ENCODE measurements at regions not wholly inside any gene's neighbourhood (a gene's known extent, or its start where the extent isn't known, plus 50 kb on each side); places are given as distances from the start of the nearest gene placed in this dataset.

GRCh38 chr11:129321076-129321475 lies 54.6 kb upstream of the BARX2 start:
- no TSS peak for BruUV-seq (replicated peaks)
- H3K79me2 ChIP-seq (ENCODE audit: low read length), result no peaks in the 10 kb centered on the region

GRCh38 chr11:129320494-129320893 lies 55.2 kb upstream of the BARX2 start:
- Histone ChIP-seq H3K27me3 (ENCODE audit: low read length) (no peaks in the 10 kb centered on the region), H3K9ac (ENCODE audit: low read length) (no peak overlapping the region), H3K79me2 (ENCODE audit: low read length) (no peaks in the 10 kb centered on the region), H4K20me1 (ENCODE audit: low read length) (no peaks in the 10 kb centered on the region), H3K4me3 (ENCODE audit: low read length) (no peak overlapping the region), H2AFZ (ENCODE audit: low read length) (no peak overlapping the region), H3K27ac (ENCODE audit: low read length) (no peak overlapping the region), H3K9me2 (replicated peaks; ENCODE audit: low read length) (no peaks in the 10 kb centered on the region), H3F3A (ENCODE audit: low read length, unreplicated experiment) (no peaks in the 10 kb centered on the region), H3K4me2 (ENCODE audit: low read length) (no peak overlapping the region), H3K4me1 (ENCODE audit: insufficient read depth, low read length) (peaks cover 43% of the 10 kb centered on the region), H3K9me3 (ENCODE audit: low read length) (no peaks in the 10 kb centered on the region), H3K36me3 (ENCODE audit: low read depth, low read length) (no peaks in the 10 kb centered on the region)
- DNase-seq, result peak; percentile 23
- no peak for TF ChIP-seq EZH2 (IDR thresholded peaks at IDR 0.05; ENCODE audit: low read length, unreplicated experiment)
- no peak for TF ChIP-seq CTCF (conservative IDR thresholded peaks at IDR 0.05; ENCODE audit: low read depth, low read length)
- no peak for TF ChIP-seq EZH2phosphoT487 (IDR thresholded peaks at IDR 0.05; ENCODE audit: borderline replicate concordance, low read length)
- intact Hi-C loops (cut with micrococcal nuclease), result no loop called here
- CTCF ChIA-PET, result interaction anchor here (0.6 kb wide), 1 partner anchor 12 kb away, joined by 3 read pairs; no protein-coding TSS in a partner anchor
- POLR2A ChIA-PET (ENCODE audit: unreplicated experiment), result no interaction called here
- no peak for ATAC-seq
- no TSS peak for BruUV-seq (replicated peaks)

More at GRCh38 chr11:129321076-129321475, 54.6 kb upstream of the BARX2 start:
- POLR2A ChIA-PET (ENCODE audit: unreplicated experiment), result no interaction called here
- Histone ChIP-seq H3F3A (ENCODE audit: low read length, unreplicated experiment) (no peaks in the 10 kb centered on the region), H3K27ac (ENCODE audit: low read length) (no peak overlapping the region), H3K27me3 (ENCODE audit: low read length) (no peaks in the 10 kb centered on the region), H3K9me3 (ENCODE audit: low read length) (no peaks in the 10 kb centered on the region), H3K4me1 (ENCODE audit: insufficient read depth, low read length) (peaks cover 37% of the 10 kb centered on the region), H4K20me1 (ENCODE audit: low read length) (no peaks in the 10 kb centered on the region), H3K9me2 (replicated peaks; ENCODE audit: low read length) (no peaks in the 10 kb centered on the region), H3K36me3 (ENCODE audit: low read depth, low read length) (no peaks in the 10 kb centered on the region), H3K9ac (ENCODE audit: low read length) (no peak overlapping the region), H3K4me2 (ENCODE audit: low read length) (no peak overlapping the region), H2AFZ (ENCODE audit: low read length) (no peak overlapping the region), H3K4me3 (ENCODE audit: low read length) (no peak overlapping the region)
- ATAC-seq, result no peak
- intact Hi-C loops (cut with micrococcal nuclease), result no loop called here
- no peak for DNase-seq
- TF ChIP-seq EZH2 (IDR thresholded peaks at IDR 0.05; ENCODE audit: low read length, unreplicated experiment) (no peak), EZH2phosphoT487 (IDR thresholded peaks at IDR 0.05; ENCODE audit: borderline replicate concordance, low read length) (no peak), CTCF (conservative IDR thresholded peaks at IDR 0.05; ENCODE audit: low read depth, low read length) (no peak)
- CTCF ChIA-PET, result no interaction called here

- Histone ChIP-seq H3K9me2 (replicated peaks; ENCODE audit: low read length) (no peaks in the 10 kb centered on the region), H3F3A (ENCODE audit: low read length, unreplicated experiment) (no peaks in the 10 kb centered on the region), H4K20me1 (ENCODE audit: low read length) (no peaks in the 10 kb centered on the region), H3K79me2 (ENCODE audit: low read length) (no peaks in the 10 kb centered on the region), H2AFZ (ENCODE audit: low read length) (no peak overlapping the region), H3K4me1 (ENCODE audit: insufficient read depth, low read length) (peaks cover 45% of the 10 kb centered on the region), H3K27ac (ENCODE audit: low read length) (no peak overlapping the region), H3K36me3 (ENCODE audit: low read depth, low read length) (no peaks in the 10 kb centered on the region), H3K4me2 (ENCODE audit: low read length) (no peak overlapping the region), H3K9me3 (ENCODE audit: low read length) (no peaks in the 10 kb centered on the region), H3K4me3 (ENCODE audit: low read length) (no peak overlapping the region), H3K27me3 (ENCODE audit: low read length) (no peaks in the 10 kb centered on the region), H3K9ac (ENCODE audit: low read length) (no peak overlapping the region)
- no peak for DNase-seq
- TF ChIP-seq EZH2 (IDR thresholded peaks at IDR 0.05; ENCODE audit: low read length, unreplicated experiment) (no peak), EZH2phosphoT487 (IDR thresholded peaks at IDR 0.05; ENCODE audit: borderline replicate concordance, low read length) (no peak)
- CTCF ChIA-PET, result interaction anchor here (0.6 kb wide), 1 partner anchor 12 kb away, joined by 3 read pairs; no protein-coding TSS in a partner anchor
- no TSS peak for BruUV-seq (replicated peaks)
- intact Hi-C loops (cut with micrococcal nuclease), result no loop called here
- POLR2A ChIA-PET (ENCODE audit: unreplicated experiment), result no interaction called here
- ATAC-seq, result no peak
Measured at GRCh38 chr11:129319751-129320150, 55.9 kb upstream of the BARX2 start.

All from PC-3 (cell line).